OCI-LY7 (cell line): ENCODE measurements at regions not wholly inside any gene's neighbourhood (a gene's known extent, or its start where the extent isn't known, plus 50 kb on each side); places are given as distances from the start of the nearest gene placed in this dataset.

Experiments used
- EZH2phosphoT487 ChIP-seq: fragments of 200-600 bp; sonication (generic); IDR thresholded peaks from 2 replicates; pipeline ENCODE4 v1.6.1; 2018; ENCODE audit warnings: low read depth, borderline replicate concordance, mild to moderate bottlenecking, mixed run types, antibody characterized with exemption, low read length, moderate library complexity, mixed read lengths
- TF ChIP-seq, protein P1 (sequence below): fragments of 200-600 bp; sonication (generic); conservative IDR thresholded peaks from 2 replicates; pipeline ENCODE4 v1.5.1; 2014; ENCODE audit warnings: mild to moderate bottlenecking, antibody characterized with exemption, low read length, moderate library complexity, mixed read lengths

DNA sequence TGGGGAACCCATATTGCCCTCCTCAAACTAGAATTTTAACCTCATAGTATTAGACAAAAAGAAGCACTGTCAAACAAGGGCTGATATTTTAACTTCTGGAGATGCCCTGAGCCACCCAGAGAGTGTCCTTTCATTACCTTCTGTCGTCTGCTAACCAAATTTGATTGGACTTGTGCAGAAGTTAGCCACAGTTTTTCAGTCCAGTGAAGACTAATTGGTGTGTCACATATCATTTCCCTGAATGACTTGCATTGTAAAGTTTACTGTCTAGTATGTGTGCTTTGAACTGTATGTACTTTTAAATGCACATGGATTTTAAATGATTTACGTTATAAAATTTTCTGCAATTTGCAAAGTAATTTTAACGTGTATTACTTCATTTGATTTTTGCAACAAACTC lies 646.5 kb downstream of the SATB2 start:
- TF ChIP-seq, protein P1, sequence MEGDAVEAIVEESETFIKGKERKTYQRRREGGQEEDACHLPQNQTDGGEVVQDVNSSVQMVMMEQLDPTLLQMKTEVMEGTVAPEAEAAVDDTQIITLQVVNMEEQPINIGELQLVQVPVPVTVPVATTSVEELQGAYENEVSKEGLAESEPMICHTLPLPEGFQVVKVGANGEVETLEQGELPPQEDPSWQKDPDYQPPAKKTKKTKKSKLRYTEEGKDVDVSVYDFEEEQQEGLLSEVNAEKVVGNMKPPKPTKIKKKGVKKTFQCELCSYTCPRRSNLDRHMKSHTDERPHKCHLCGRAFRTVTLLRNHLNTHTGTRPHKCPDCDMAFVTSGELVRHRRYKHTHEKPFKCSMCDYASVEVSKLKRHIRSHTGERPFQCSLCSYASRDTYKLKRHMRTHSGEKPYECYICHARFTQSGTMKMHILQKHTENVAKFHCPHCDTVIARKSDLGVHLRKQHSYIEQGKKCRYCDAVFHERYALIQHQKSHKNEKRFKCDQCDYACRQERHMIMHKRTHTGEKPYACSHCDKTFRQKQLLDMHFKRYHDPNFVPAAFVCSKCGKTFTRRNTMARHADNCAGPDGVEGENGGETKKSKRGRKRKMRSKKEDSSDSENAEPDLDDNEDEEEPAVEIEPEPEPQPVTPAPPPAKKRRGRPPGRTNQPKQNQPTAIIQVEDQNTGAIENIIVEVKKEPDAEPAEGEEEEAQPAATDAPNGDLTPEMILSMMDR = no peak
- no peak for TF ChIP-seq EZH2phosphoT487
